ENCODE measurements at regions not wholly inside any gene's neighbourhood (a gene's known extent, or its start where the extent isn't known, plus 50 kb on each side); places are given as distances from the start of the nearest gene placed in this dataset.
A peak's percentile ranks its signal among the peaks of the same experiment; 100 is the strongest.

DNA sequence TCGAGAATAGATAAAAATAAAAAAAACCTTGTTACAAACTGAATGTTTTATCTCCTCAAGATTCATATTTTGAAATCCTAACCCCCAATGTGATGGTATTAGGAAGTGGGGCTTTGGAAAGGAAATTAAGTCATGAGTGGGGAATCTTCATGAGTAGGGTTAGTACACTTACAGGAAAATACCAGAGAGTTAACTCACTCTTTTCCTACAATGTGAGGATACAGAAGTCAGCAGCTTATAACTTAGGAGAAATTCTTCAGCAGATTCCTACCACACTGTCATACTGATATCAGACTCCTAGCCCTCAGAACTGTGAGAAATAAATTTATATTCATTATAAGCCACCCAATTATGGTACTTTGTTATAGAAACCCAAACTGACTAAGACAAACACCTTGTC lies 453.1 kb downstream of the GBE1 start:
- DNase-seq (ENCODE audit: extremely low read depth, insufficient read length): no peak
- TF ChIP-seq, protein P1, sequence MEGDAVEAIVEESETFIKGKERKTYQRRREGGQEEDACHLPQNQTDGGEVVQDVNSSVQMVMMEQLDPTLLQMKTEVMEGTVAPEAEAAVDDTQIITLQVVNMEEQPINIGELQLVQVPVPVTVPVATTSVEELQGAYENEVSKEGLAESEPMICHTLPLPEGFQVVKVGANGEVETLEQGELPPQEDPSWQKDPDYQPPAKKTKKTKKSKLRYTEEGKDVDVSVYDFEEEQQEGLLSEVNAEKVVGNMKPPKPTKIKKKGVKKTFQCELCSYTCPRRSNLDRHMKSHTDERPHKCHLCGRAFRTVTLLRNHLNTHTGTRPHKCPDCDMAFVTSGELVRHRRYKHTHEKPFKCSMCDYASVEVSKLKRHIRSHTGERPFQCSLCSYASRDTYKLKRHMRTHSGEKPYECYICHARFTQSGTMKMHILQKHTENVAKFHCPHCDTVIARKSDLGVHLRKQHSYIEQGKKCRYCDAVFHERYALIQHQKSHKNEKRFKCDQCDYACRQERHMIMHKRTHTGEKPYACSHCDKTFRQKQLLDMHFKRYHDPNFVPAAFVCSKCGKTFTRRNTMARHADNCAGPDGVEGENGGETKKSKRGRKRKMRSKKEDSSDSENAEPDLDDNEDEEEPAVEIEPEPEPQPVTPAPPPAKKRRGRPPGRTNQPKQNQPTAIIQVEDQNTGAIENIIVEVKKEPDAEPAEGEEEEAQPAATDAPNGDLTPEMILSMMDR (IDR thresholded peaks at IDR 0.05; ENCODE audit: insufficient read depth, low read length, poor library complexity, severe bottlenecking): no peak
- no peak overlapping the region for H3K4me3 ChIP-seq (replicated peaks; ENCODE audit: low read depth, low read length)
- no peaks in the 10 kb centered on the region for H3K36me3 ChIP-seq (ENCODE audit: control insufficient read depth, insufficient read depth, low read length)
- H3K27me3 ChIP-seq (replicated peaks; ENCODE audit: control insufficient read depth, insufficient read depth, low read length): no peaks in the 10 kb centered on the region

DNA sequence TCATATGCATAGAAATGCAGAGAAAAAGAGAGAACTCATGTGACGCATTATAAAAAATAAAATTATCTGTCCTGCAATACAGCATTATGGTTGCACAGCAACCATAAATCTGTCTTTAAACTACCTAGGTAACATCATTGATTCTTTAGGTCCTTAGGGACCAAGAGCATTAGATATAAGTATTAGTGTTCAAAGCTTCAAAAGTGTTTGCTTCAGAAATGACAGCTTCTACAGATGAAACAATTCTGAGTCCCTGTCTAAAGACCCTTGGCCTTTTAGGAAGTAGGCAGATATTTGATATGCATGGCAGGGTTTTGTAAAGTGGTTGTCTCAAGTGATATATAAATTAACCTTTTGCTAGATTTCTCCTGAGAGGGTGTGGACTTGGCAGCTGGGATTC lies 454.2 kb downstream of the GBE1 start:
- no peaks in the 10 kb centered on the region for H3K27me3 ChIP-seq (replicated peaks; ENCODE audit: control insufficient read depth, insufficient read depth, low read length)
- DNase-seq (ENCODE audit: extremely low read depth, insufficient read length): no peak
- no peak overlapping the region for H3K4me3 ChIP-seq (replicated peaks; ENCODE audit: low read depth, low read length)
- TF ChIP-seq, protein P1 (IDR thresholded peaks at IDR 0.05; ENCODE audit: insufficient read depth, low read length, poor library complexity, severe bottlenecking): no peak
- H3K36me3 ChIP-seq (ENCODE audit: control insufficient read depth, insufficient read depth, low read length): no peaks in the 10 kb centered on the region

GRCh38 chr3:81303321-81303720 lies 458.1 kb downstream of the GBE1 start:
- no peaks in the 10 kb centered on the region for H3K27me3 ChIP-seq (replicated peaks; ENCODE audit: control insufficient read depth, insufficient read depth, low read length)
- TF ChIP-seq, protein P1 (IDR thresholded peaks at IDR 0.05; ENCODE audit: insufficient read depth, low read length, poor library complexity, severe bottlenecking): no peak
- H3K4me3 ChIP-seq (replicated peaks; ENCODE audit: low read depth, low read length): no peak overlapping the region
- no peak for DNase-seq (ENCODE audit: extremely low read depth, insufficient read length)
- no peaks in the 10 kb centered on the region for H3K36me3 ChIP-seq (ENCODE audit: control insufficient read depth, insufficient read depth, low read length)

GRCh38 chr3:81302045-81302444 lies 459.4 kb downstream of the GBE1 start:
- Histone ChIP-seq H3K27me3 (replicated peaks; ENCODE audit: control insufficient read depth, insufficient read depth, low read length) (no peaks in the 10 kb centered on the region), H3K4me3 (replicated peaks; ENCODE audit: low read depth, low read length) (no peak overlapping the region), H3K36me3 (ENCODE audit: control insufficient read depth, insufficient read depth, low read length) (no peaks in the 10 kb centered on the region)
- TF ChIP-seq, protein P1 (IDR thresholded peaks at IDR 0.05; ENCODE audit: insufficient read depth, low read length, poor library complexity, severe bottlenecking): peak; percentile 74
- DNase-seq (ENCODE audit: extremely low read depth, insufficient read length): no peak

GRCh38 chr3:81301230-81301629 lies 460.2 kb downstream of the GBE1 start:
- TF ChIP-seq, protein P1 (IDR thresholded peaks at IDR 0.05; ENCODE audit: insufficient read depth, low read length, poor library complexity, severe bottlenecking): no peak
- Histone ChIP-seq H3K36me3 (ENCODE audit: control insufficient read depth, insufficient read depth, low read length) (no peaks in the 10 kb centered on the region), H3K27me3 (replicated peaks; ENCODE audit: control insufficient read depth, insufficient read depth, low read length) (no peaks in the 10 kb centered on the region), H3K4me3 (replicated peaks; ENCODE audit: low read depth, low read length) (no peak overlapping the region)
- no peak for DNase-seq (ENCODE audit: extremely low read depth, insufficient read length)

DNA sequence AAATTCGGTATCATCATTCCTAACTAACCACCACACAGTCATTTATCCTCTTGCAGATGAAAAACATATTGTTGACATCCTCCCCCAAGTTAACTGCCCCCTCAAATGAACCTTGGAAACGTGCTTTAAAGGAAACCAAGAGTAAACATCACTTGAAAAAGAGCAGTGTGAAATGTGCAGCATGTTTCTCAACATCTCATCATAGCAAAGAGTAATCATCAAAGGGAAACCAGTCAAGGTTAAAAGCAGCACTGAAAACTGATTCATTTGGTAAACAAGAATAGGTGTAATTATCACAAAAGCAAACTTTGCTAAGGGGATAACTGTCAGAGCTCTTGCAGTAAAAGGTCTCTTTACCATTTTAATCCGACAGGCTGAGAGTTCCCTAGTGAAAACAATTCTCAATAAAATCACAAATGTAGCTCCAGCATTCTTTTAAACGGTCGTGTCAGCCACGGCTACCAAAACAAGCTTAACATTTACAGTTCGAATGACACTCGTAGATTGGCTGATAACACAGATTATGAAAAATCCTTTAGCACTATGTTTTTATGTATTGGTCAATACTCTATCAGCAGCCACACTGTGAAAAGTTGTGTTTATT lies 461.0 kb downstream of the GBE1 start:
- Histone ChIP-seq H3K4me3 (replicated peaks; ENCODE audit: low read depth, low read length) (no peak overlapping the region), H3K36me3 (ENCODE audit: control insufficient read depth, insufficient read depth, low read length) (no peaks in the 10 kb centered on the region), H3K27me3 (replicated peaks; ENCODE audit: control insufficient read depth, insufficient read depth, low read length) (no peaks in the 10 kb centered on the region)
- TF ChIP-seq, protein P1 (IDR thresholded peaks at IDR 0.05; ENCODE audit: insufficient read depth, low read length, poor library complexity, severe bottlenecking): no peak
- no peak for DNase-seq (ENCODE audit: extremely low read depth, insufficient read length)

Measured in GM06990 (cell line).